Islet precursor cell (in vitro differentiated cells): ENCODE measurements at regions not wholly inside any gene's neighbourhood (a gene's known extent, or its start where the extent isn't known, plus 50 kb on each side); places are given as distances from the start of the nearest gene placed in this dataset.

Experiments used
- DNase-seq: peaks from one replicate; pipeline ENCODE4 v3.0.0-alpha.2; 2018

- no peak for DNase-seq
These were observed 336.6 kb upstream of the CWC22 start for GRCh38 chr2:180343528-180344345.

GRCh38 chr2:180337136-180337535 lies 330.0 kb upstream of the CWC22 start:
- DNase-seq: no peak

- DNase-seq: no peak
These were observed 329.5 kb upstream of the CWC22 start for GRCh38 chr2:180336550-180336949.

GRCh38 chr2:180334514-180334913 lies 327.4 kb upstream of the CWC22 start:
- no peak for DNase-seq

GRCh38 chr2:180328795-180329422 lies 321.8 kb upstream of the CWC22 start:
- no peak for DNase-seq

GRCh38 chr2:180327185-180327584 lies 320.1 kb upstream of the CWC22 start:
- no peak for DNase-seq

- DNase-seq: no peak
These were observed 318.5 kb upstream of the CWC22 start for GRCh38 chr2:180325416-180326120.

GRCh38 chr2:180324182-180324581 lies 317.1 kb upstream of the CWC22 start:
- DNase-seq: no peak

- no peak for DNase-seq
These were observed 315.7 kb upstream of the CWC22 start for GRCh38 chr2:180322781-180323180.

GRCh38 chr2:180319586-180320405 lies 312.7 kb upstream of the CWC22 start:
- no peak for DNase-seq

GRCh38 chr2:180314086-180314485 lies 307.0 kb upstream of the CWC22 start:
- no peak for DNase-seq

GRCh38 chr2:180312542-180312941 lies 305.4 kb upstream of the CWC22 start:
- DNase-seq: no peak

GRCh38 chr2:180307096-180307495 lies 300.0 kb upstream of the CWC22 start:
- no peak for DNase-seq

- DNase-seq: no peak
These were observed 299.2 kb upstream of the CWC22 start for GRCh38 chr2:180306346-180306745.

- DNase-seq: no peak
These were observed 284.7 kb upstream of the CWC22 start for GRCh38 chr2:180291552-180292421.

GRCh38 chr2:180291060-180291459 lies 284.0 kb upstream of the CWC22 start:
- DNase-seq: no peak

GRCh38 chr2:180289627-180290026 lies 282.5 kb upstream of the CWC22 start:
- DNase-seq: no peak

GRCh38 chr2:180279581-180279980 lies 272.5 kb upstream of the CWC22 start:
- no peak for DNase-seq

- no peak for DNase-seq
These were observed 269.6 kb upstream of the CWC22 start for GRCh38 chr2:180276733-180277132.

- DNase-seq: no peak
These were observed 260.9 kb upstream of the CWC22 start for GRCh38 chr2:180268006-180268405.

GRCh38 chr2:180261976-180262375 lies 254.9 kb upstream of the CWC22 start:
- no peak for DNase-seq

- DNase-seq: no peak
These were observed 251.5 kb upstream of the CWC22 start for GRCh38 chr2:180258579-180258978.
